H54 (cell line): ENCODE measurements at regions not wholly inside any gene's neighbourhood (a gene's known extent, or its start where the extent isn't known, plus 50 kb on each side); places are given as distances from the start of the nearest gene placed in this dataset.
"Not testable (repeated sequence)": the region's sequence is repeated elsewhere in the genome, so short reads cannot be mapped to it uniquely, and the experiment has no call there.

Experiments used
- DNase-seq: peaks from one replicate; pipeline ENCODE4 v3.0.0; 2011; ENCODE audit warnings: low spot score, mixed read lengths; ENCODE audit not compliant: insufficient read length
- FAIRE-seq: peaks from 3 replicates; lab custom pipeline; 2011; peaks lifted over from hg19 to GRCh38; lab: Jason Lieb, UNC
- POLR2A ChIP-seq: IDR thresholded peaks from 2 replicates; pipeline ENCODE4 v1.6.1; 2011; ENCODE audit warnings: low read depth, mild to moderate bottlenecking, low read length

DNA sequence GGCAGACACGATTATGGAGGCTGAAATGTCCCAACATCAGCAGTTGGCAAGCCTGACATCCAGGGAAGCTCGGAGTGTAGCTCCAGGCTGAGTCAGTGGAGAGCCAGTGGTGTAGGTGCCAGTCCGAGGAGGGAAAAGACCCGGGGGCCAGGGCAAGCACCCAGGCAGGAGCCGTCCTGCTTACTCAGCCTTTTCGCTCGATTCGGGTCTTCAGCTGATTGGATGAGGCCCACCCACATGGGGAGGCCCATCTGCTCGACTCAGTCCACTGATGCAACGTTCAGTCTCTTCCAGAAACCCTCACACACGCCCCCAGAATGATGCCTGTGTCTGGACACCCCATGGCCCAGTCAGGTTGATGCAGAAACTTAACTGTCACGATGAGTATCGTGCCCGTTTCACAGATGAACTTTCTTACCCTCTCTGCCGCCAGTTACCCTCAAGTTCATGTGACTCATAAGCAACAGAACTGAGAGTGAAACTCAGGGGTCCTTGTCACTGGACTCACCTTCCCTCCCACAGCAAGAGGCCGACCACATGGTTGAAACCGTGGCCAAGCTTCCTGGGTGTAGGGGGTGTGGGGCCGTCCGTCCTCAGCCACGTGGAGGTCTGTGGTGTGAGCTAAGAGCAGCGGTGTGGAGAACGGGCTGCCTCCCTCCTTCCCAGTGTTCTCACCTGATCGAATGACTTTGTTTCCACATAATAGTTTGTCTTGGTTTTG lies 197.4 kb upstream of the HDAC4 start:
- FAIRE-seq (no peak), DNase-seq (no peak)
- no peak for TF ChIP-seq POLR2A

DNA sequence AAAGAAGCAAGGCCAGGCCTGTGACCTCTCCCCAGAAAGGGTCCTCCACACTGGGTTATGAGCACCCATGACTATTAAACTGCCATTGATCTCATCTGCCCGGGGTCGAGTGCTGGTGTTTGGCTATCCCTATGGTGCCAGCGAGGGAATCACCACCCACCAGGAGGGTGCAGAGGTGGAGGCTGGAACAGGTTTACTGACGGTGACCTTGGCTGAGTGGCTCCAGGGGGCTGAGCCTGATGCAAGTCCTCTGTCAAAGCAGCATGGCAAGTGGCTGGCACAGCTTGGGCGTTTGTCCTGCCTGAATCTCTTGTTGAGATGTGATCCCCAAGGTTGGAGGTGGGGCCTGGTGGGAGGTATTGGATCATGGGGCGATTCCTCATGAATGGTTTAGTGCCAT lies 196.4 kb upstream of the HDAC4 start:
- DNase-seq (no peak), FAIRE-seq (no peak)
- TF ChIP-seq POLR2A = no peak

DNA sequence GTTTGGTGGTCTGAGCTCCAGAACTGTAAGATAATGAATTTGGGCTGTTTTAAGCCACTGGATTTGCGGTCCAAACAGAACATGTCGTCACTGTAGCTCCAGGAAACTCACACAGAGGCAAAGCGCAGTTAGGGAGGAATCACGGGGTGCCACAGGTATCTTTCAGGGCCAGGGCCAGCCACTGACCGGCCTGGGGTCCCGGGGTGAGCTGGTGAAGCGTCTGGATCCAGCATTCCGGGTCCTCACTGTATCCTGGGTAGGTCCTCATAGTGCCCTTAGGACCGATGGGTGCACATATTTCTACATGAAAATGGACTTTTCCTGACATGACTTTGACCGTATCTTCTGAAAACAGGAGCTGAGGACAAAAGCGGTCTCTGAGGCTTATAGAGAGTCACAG lies 196.0 kb upstream of the HDAC4 start:
- no peak for DNase-seq

DNA sequence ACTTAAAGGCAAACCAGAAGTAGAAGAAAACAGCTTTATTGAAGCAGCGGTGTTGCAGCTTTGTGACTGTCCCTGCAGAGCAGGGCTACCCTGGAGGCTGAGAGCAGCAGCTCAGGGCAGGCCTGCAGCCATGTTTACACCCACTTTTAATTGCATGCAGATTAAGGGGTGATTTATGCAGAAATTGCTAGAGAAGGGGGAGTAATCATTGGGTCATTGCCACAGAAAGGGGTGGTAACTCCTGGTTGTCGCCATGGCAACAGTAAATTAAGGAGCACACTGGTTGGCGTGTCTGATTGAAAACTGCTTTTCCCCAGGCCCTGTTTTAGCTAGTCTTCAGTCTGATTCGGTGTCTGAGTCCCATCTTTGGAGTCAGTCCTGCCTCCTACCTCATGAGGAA lies 195.4 kb upstream of the HDAC4 start:
- DNase-seq (no peak), FAIRE-seq (no peak)
- no peak for TF ChIP-seq POLR2A

More for the DNA sequence above, 196.0 kb upstream of the HDAC4 start:
- TF ChIP-seq POLR2A = no peak
- FAIRE-seq = no peak

DNA sequence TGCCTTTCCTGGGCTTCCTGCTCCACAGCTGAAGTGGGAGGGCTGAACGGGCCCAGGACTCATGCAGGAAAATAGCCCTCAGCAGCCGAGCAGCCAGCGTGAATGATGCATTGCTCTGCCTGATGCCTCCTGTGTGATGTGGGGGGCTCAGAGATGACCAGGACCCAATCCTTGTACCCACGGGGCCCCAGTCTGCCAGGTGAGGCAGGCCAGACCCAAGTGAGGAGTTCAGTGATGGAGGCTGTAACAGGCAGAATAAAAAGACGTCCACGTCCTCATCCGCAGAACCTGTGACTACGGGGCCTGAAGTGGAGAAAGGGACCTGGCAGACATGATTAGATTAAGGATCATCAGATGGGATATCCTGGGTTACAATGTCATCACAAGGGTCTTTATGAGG lies 194.9 kb upstream of the HDAC4 start:
- TF ChIP-seq POLR2A = no peak
- FAIRE-seq (no peak), DNase-seq (no peak)

DNA sequence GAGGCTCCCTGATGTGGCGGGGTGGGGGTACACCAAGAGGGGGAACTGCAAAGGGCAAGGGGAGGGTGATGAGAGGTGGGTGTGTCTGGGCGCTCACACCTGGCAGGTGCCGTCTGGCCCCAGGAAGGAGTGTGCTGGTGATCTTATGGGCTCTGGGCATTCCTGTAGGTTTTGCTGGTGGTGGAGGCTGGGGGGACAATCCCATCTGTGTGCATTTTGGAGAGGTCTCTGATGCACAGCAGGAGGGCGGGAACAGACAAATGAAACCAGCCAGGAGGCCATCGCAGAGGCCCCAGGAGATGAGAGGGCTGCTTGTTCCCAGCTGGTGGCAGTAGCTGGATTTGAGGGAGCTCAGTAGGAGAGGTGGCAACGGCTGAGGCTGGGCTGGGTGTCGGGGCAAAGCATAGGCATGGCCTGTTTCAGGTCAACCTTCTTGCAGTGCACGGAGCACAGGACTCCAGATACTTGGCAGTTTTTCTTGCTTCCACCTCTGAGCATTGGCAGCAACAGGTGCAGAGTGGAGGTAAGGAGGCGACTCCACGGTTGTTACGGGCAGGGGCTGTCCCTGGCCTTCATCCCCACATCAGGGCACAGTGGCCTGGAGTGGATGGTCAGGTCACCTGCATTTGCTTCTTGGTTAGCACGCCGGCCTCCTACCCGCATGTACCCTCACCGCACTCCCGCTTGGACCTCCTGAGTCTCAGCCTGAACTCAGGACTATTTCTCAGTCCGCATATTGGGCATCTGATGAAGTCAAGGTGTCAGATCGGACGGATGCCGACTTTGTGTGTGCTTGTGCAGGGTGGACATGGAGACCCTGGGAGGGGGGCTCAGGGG lies 194.2 kb upstream of the HDAC4 start:
- FAIRE-seq (no peak), DNase-seq (no peak)

DNA sequence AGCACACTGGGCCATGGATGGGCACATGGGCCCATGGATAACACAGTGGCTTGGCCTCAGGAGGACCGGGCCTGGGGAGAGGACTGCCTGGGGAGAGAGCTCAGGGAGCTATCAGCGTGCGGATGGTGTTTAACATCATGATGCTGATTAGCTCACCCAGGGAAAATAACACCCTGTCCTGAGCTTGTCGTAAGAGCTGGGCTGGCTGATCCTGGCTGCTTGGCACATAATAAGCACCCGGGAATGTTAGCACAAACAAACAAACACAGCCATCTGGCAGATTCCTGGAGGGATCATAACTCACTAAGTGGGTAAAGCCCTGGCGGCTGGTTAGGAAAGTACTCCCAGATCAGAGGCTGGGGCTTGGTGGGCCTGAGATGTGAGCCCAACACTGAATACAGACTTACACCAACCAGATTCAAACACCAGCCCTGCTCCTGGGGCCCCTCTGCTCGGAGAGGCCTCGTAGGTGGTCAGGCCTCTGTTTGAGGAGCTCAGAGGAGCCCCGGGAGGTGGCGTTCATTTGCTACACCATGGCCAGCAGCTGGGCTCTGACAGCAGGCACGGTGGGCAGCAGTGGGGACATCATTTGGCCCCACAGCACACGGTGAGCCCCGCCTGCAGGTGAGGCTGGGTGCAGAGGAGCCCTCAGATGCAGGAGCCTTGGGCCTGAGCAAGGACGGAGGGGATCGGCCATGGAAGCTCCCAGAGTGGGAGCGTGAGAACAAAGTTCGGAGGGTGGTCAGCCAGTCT lies 193.4 kb upstream of the HDAC4 start:
- no peak for TF ChIP-seq POLR2A
- DNase-seq (no peak), FAIRE-seq (no peak)

More for the DNA sequence above, 194.2 kb upstream of the HDAC4 start:
- TF ChIP-seq POLR2A = no peak

DNA sequence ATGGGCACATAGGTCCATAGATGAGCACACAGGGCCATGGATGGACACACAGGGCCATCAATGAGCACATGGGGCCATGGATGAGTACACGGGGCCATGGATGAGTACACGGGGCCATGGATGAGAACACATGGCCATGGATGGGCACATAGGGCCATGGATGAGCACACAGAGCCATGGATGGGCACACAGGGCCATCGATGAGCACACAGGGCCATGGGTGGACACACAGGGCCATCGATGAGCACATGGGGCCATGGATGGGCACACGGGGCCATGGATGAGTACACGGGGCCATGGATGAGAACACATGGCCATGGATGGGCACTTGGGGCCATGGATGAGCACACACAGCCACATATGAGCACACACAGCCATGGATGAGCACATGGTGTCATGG lies 192.6 kb upstream of the HDAC4 start:
- TF ChIP-seq POLR2A = no peak
- FAIRE-seq (no peak), DNase-seq (no peak)

DNA sequence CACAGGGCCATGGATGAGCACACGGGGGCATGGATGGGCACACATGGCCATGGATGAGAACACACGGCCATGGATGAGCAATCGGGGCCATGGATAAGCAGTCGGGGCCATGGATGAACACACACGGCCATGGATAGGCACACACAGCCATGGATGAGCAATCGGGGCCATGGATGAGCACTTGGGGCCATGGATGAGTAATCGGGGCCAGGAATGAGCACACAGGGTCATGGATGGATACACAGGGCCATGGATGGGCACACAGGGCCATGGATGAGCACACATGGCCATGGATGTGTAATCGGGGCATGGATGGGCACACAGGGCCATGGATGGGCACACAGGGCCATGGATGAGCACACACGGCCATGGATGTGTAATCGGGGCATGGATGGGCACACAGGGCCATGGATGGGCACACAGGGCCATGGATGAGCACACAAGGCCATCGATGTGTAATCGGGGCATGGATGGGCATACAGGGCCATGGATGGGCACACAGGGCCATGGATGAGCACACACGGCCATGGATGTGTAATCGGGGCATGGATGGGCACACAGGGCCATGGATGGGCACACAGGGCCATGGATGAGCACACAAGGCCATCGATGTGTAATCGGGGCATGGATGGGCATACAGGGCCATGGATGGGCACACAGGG lies 191.9 kb upstream of the HDAC4 start:
- FAIRE-seq = not testable (repeated sequence)

DNA sequence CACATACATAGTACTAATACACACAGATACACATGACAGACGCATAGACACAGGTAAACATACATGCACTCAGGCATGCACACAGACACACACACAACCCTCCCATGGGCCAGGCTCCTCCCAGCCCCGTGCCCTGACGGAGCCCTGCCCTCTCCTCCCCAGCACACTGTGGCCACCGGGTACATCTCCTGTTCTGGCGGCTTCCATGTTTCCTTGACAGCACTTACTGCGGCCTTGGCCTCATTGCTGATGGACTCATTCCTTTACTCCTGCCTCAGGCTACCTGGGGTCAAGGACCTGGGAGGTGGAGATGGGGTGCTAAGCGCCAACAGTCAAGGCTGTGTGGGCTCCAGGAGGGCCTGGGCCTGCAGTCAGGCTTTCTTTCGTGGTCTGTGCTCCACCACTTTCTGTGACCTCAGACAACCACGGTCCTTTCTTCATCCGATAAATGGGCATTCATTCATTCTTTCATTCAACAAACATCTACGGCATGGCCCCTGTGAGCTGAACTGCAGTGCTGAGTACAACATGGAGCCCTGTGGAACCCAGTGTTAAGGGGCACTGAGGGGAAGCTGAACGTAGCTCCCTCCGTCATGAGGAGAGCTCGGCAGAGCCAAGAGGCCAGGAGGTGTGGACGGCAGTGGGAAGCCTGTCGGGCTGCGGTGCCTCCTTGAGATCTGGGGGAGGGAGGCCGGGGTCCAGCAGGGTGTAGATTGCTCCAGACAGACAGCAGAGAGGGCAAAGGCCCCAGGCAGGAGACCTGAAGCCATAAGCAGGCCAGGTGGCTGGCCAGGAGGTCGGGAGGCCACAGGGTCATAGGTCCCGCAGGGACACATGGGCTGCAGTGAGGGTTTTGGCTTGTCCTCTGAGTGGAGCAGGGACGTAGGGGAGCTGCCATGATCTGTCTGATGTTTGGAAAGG lies 190.4 kb upstream of the HDAC4 start:
- TF ChIP-seq POLR2A = no peak
- FAIRE-seq (no peak), DNase-seq (no peak)

More for the DNA sequence above, 191.9 kb upstream of the HDAC4 start:
- DNase-seq = not testable (repeated sequence)

DNA sequence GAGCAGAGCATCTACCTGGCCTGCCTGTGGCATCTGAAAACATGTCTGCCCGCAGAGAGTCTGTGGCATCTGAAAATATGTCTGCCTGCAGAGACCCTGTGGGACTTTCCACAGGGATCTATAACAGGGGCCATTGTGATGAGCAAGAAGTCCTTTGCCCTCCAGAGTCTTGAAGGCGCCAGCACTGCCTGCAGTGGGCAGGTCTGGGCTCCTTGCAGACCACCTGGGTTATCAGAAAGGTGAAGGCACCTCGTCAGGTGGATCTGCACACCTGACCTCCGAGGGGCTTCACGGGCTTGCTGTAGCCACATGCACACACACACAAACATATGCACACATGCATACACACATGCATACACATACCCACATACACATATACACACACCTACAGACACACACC lies 189.5 kb upstream of the HDAC4 start:
- DNase-seq (no peak), FAIRE-seq (no peak)
- TF ChIP-seq POLR2A = no peak

DNA sequence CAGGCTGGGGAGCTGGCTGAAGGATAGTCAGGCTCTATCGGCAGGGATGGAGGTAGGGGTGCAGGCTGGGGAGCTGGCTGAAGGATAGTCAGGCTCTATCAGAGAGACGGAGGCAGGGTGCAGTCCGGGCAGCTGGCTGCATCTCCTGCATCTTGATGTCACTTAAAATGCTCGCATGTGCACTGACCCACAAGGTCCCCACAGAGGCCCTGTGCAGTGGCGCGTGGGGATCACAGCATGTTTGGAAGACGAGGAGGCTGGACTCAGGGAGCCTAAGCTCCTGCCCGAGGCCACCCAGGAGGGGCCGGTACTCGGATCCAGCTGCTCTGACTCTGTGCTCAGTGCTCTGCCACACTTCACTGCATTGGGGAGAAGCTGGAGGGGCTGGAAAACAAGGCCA lies 189.0 kb upstream of the HDAC4 start:
- no peak for DNase-seq
- no peak for FAIRE-seq

More for the DNA sequence above, 189.0 kb upstream of the HDAC4 start:
- TF ChIP-seq POLR2A = no peak
